IPS DF 19.7 (cell line): ENCODE measurements at regions not wholly inside any gene's neighbourhood (a gene's known extent, or its start where the extent isn't known, plus 50 kb on each side); places are given as distances from the start of the nearest gene placed in this dataset.
"Not testable (repeated sequence)": the region's sequence is repeated elsewhere in the genome, so short reads cannot be mapped to it uniquely, and the experiment has no call there.

Experiments
- DNase-seq: peaks from one replicate; pipeline ENCODE4 v3.0.0-alpha.2; 2013; ENCODE audit warnings: low read depth, low spot score

DNA sequence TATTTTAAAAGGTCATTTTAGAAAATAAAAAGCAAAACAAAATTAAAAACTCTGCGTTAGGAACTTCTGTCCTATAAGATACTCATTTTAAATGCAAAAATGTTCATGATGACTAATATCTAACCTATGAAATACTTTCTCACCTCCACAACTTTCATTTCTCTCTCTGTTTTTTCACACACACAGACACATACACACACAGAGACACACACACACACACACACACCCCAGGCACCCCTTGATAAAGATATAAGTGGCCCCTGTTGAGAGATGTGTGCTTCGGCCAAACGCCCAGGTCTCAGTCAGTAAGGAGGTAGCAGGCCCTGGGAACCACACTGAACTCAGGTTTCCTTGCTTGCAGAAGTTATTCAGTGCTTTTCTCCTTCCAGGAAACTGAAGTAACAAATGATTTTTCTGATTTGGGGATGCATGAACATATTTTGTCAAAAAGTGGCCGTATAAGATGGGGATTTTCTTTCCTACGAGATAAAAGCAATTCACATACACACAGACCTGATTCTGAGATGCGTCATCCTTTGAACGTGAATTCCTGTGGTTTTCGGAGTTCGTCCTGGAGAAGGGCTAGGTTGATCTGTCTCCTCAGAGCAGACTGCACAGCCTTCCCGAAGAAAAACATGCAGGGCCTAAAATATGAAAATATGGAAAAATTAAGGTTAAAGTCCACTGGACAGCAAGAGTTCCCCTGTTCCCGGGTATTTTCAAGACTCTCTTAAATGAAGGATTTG, 306.8 kb upstream of the FOXQ1 start:
- no peak for DNase-seq

DNA sequence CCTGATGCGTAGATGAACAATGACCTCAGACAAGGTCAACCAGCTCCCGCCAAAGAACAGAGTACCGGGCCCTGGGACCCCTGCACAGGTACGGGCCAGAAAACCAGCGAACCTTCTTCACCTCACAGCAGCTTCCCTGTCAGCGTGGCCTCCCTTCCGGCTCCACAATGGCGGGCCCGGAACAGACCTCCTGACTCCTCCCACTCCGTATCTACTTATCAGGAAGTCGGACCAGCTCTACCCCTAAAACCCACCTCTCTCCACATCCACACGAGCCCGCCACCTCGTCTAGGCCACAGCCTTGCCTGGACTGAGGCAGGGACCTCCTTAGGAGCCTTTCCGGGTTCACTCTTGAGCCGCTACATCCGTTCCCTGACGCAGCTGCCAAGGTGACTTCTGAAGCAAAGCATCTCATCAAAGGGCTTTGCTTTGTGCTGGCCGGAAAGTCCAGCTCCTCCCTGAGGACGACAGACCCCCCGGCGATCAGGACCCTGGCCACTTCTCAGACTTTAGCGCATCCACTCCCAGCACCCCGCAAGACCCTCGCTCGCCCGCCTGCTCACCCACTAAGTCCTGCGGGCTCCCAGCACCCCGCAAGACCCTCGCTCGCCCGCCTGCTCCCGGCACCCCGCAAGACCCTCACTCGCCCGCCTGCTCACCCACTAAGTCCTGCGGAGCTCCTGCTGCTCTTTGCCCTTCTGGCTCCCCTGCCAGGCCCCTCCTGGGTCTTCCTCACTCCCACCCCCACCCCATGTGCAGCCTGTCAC, 308.3 kb upstream of the FOXQ1 start:
- no peak for DNase-seq

DNA sequence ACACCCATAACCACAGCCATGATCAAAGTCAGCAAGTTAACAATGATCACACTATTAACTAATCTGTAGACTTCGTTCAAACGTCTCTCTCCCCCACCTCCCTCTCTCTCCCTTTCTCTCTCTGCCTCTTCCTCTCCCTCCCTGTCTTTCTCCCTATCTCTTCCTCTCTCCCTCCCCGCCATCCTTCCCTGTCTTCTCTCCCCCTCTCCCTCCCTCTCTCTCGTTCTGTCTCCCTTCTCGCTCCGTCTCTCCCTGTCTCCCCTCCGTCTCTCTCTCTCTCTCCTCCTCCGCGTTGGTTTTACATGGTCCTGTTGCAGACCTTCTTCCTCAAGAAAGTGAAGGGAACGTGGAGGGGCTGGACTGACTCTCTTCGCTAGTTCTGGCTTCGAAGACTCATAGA, 308.9 kb upstream of the FOXQ1 start:
- DNase-seq = no peak

DNA sequence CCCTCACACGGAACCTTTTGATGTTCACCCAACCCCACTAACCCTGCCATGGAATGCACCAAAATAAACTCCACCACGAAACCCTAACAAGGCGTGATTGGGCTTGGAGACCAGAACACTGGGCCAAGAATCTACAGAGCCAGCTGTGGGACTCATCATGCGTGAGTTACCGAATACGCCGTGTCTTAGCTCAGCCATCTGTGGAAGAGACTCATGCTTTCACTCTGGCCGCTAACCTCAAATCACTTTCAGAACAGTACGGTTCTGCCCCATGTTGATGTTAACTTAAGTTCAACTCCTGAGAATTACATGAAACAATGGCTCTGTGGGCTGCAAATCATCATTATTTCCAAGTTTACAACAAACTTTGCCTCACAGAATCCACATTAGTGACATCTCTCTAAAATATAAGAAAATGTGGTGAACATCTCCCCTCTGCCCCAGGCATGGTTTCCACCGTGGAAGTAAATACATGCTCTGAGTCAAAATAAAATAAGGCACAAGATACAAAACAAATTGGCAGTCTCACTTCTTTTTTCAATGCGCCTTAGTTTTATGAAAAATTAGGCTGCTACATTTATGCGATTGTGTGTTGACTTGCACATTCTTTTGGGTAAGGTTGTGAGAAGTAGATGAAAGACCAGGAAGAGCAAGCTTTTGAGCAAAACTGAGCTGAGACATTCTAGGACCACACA, 308.9 kb upstream of the EXOC2 start:
- no peak for DNase-seq

DNA sequence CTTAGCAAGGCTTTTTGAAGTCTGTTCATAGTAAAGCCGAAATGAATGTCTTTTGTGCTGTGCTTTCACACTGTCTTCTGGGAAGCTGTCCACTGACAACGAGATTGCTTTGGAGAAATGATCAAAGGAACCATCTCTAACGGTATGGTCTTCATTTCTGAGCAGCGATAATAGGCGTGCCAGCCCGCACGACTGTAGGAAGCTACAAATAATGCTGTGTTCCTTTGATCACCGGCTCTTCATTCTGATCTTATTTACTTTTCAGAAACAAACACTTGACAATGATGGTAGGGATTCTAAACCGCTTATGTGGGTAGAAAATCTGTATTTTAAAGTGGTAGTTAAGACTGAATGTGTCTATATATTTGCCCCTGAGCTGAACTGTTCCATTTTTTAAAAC, 306.6 kb upstream of the EXOC2 start:
- DNase-seq = no peak

DNA sequence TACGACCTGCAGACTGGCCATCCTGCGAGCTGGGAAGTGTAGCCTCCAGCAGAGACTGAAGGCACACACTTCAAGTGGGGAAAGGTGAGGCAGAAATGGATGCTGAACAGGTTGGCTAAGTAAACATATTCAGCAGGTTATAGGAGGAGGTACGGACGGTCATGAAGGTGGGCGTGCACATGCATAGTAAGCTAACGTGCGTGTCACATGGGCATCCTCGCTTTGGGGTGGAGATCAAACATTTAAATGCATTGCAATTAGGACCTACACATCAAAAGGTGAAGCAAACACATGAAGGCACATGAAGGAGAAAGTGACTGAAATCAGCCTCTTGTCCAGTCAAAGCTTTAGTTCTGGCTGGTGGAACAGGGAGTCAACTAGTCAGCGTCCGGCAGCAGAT, 305.6 kb upstream of the EXOC2 start:
- no peak for DNase-seq

DNA sequence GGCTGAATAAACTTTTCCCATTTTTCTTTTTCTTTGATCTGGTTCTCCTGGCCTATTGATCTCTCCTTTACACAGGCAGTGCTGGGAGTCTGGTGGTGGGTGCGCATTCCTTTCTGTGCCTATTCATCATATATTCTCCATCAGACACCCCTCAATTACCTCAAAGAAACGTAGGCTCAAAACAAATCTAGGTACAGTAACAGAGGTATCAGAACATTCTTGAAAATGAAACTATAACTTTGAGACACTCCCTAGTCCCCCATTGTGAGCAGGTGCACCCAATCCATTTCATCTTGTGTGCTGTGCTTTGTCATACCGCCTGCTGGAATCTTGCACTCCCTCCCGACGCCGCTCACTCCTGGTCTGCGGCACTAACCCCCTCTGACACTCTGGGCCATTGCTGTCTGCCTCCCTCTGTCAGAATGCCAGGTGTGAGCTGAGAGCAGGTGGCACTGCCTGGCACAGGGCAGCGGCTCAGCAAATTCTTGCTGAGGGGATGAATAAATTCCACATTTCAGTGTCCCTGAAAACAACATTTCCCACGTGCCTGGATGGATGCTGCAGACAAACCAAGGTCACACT, 303.4 kb upstream of the EXOC2 start:
- DNase-seq = no peak

DNA sequence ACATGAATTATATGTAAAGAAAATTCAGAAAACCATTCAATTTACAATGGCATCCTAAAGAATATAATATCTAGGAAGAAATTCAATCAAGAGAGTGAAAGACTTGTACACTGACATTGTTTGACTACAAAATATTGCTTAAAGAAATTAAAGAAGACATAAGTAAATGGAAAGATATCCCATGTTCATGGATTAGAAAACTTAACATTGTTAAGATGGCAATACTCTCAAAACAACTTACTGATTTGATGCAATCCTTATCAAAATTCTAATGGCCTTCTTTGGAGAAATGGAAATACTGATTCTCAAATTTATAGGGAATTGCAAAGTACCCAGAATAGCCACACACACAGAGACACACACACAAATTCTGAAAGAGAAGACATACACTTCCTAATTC, 298.3 kb upstream of the EXOC2 start:
- DNase-seq = no peak

DNA sequence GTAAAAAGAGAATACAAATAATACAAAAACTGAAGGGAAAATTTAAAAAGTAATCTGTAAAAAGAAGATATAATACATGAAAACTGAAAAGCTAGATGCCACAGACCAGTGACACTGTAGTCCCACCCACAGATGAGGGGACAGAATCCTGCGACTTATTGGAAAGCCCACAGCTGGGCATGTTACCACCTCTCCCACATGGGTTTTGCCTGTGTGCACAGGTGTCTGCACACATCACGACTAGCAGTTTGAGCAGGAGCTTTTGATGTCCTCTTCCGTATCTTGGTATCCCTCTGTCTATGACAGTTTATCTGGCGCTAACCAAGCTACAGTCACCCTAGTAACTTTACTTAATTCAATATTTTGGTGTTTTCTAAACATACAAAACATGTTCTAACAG, 291.1 kb upstream of the EXOC2 start:
- no peak for DNase-seq

DNA sequence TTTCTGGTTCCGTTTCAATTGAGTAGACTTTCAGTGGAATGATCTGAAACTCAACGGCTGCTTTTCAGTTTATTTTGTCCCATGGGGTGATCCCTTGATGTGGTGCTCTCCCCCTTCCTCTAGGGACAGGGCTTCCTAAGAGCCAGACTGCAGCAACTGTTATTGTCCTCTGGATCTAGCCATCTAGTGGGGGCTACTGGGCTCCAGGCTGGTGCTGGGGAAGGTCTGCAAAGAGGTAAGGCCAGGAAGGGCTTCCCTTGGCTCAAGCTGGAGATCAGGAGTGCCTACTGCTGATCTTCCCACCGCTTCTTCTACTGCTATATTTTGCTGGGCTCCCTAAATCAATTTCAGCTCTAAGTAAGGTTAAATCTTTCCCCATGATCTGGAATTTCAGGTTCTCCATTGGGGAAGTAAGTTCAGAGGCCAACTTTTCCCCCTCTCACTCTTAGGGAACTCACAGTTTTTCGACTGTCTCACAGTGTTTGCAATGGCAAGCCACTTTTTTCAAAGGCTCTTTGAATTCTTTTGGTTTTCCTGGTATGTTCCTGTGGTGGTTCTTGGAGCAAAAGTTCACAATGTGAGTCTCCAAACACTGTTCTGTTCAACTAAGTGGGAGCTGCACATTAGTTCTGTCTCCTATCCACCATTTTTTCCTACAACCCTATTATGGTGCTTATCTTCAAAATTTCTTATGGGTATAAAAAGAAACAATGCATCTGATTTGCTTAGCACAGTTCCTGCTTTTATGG, 286.2 kb upstream of the EXOC2 start:
- no peak for DNase-seq

DNA sequence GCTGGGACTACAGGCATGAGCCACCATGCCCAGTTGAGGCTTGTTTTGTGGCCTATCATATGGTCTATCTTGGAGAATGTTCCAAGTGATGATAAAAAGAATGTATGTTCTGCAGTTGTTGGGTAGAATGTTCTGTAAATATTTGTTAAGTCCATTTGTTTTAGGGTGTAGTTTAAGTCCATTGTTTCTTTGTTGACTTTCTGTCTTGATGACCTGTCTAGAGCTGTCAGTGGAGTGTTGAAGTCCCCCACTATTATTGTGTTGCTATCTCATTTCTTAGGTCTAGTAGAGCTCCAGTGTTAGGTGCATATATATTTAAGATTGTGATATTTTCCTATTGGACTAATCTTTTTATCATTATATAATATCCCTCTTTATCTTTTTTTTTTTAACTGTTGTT, 284.3 kb upstream of the EXOC2 start:
- not testable (repeated sequence) for DNase-seq

DNA sequence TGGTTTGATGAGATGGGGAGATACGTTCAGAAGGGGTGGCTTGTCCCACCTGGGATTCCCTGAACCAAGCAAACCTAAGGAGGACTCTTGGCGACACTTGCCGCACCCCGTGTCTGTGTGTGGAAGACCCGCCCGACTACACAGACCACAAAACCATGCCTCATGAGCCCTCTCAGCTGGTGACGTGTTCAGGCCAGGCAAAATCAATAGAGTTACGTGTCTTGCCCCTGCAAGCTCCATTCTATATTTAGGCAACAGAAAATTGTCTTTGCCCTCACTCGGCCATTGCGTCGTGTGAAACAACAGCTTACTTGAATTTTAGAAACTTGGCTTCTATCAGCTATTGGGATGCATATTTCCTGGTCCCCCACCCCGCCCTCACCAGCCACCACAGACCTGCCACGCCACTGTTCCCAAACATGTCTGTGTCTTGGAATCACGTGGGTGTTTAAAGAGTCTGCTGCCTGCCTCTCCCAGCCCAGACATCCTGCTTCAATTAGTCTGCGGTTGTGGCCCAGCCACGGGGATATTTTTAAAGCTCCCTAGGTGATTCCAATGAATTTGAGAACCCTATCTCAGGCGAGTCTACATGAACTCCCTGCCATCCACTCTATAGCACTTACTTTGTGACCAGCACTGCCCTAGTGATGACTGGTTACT, 279.2 kb upstream of the EXOC2 start:
- no peak for DNase-seq

DNA sequence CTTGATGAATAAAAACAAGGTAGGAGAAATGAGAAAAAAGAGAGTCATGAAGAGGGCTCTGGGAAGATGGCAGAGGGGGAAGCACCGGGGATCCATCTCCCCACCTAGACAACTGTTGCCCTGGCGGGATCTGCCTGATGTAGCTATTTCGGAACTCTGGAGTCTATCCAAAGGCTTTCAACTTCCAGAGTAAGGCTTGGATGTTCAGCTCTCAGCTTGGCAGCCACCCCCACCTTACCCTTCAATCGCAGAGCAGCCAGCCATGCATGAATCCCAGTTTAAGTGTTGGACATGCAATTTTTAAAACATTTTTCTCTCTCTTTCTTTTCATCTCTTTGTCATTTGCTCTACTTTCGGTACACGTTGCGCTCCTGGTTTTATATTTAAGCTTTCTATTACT, 275.9 kb upstream of the EXOC2 start:
- no peak for DNase-seq

DNA sequence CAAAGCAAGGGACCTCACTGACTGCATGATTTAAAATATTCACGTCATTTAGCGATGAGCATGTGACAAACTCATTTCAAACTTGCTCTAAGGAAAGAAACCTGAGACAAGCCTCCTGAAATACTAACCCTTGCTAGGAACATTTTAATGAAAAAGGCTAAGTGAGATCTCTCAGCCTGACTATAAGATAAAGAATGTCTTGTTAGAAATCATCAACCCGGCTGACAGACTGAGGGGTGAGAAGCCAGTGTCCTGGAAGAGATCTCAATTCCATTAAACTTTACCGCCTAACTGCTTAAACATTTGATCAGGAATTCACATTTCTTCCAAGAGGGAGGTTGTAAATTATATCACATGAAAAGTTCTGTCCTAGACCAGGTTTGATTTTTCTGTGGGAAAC, 274.8 kb upstream of the EXOC2 start:
- no peak for DNase-seq

DNA sequence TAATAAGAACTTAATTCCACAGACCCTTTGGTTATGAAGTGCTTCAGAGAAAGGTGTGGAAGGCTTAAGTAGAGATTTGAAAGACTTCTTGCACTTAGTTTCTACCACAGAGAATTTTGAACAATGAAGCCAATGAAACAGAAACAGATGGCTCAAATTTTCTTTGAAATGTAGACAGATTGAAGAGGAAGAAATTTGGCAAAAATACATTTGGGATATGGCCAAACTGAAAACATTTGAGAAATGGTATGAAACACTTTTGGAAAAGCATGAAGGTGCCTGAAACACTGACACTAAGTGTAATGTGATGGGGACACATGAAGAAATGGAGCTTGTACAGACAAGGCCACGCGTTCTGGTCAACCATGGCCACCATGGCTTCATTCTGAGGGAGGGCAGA, 272.4 kb upstream of the EXOC2 start:
- no peak for DNase-seq

DNA sequence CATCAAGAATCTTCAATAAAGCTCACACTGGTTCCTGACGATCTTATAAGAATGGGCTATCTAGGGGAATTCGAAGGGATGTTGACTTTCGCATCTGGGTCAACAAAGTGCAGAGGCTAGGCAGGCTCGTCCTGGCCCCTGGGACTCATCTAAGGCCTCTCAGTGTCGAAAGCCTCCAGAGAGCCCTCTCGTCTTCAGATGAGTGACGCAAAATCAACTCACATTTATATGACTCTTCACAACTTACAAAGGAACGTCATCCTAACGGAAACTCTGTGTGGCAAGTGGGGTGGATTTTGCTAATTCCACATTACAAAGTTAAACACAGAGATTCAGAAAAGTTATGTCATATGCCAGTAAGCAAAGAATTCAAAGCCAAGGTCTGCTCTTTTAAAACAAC, 270.5 kb upstream of the EXOC2 start:
- no peak for DNase-seq

DNA sequence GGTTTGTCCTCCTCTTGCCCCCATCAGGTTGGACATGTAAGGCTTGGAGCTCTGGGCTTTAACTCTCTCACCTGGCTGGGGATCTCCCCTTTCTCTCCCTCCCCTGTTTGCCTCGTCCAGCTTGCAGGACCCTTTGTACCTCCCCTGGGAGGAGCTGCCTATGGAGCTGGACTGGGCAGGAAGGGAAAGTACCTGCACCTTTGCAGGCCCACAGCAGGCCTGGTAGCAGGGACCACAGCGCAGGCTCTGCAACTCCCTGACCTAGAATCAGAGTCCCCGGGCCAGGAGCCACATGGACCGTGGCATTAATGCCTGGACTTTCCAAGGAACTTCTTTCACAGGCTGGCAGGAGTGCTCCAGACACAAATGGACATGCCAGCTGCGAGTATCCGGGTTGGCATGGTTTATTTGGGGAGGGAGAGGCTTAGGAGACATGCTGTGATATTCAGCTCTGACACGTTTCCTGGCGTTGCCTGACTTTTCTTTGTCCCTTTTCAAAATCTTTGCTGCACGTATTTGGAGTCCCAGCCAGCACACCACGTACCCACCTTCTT, 268.5 kb upstream of the EXOC2 start:
- DNase-seq = no peak

DNA sequence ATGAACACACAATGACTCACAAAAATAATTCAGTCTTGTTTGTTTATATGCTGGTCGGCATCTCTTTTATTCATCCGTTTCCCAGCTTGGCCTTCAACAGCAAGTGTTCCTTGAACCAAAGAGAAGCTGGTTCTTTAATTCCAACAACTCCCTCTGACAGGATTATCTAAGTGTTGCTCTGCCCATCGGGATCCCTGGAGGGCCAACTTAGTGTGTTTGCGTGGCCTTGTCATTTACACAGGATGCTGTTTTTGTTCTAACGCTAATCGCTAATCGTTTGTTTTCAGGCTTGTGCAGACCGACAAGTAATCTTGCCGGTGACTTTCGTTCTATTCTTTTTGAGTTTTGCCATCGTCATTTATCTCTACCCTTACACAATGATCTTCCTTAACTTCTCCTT, 267.4 kb upstream of the EXOC2 start:
- no peak for DNase-seq

DNA sequence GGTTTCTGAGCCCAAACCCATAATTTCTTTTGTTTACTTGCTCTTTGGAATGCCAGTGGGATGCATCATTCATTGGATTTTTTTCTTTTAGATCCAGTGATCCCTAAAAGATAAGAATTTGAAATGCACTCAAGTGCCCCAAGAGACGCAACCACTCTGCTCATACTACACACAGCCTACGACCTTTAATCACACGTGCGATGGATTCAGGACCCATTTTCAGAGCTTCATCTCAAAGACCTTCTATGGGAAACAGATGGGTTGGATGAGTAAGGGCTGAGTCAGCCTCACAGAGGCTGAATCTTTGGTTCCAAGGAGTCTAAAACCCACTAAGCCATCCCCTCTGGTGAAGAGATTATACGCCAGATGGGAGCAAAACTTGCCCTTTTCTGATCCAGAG, 265.5 kb upstream of the EXOC2 start:
- no peak for DNase-seq

DNA sequence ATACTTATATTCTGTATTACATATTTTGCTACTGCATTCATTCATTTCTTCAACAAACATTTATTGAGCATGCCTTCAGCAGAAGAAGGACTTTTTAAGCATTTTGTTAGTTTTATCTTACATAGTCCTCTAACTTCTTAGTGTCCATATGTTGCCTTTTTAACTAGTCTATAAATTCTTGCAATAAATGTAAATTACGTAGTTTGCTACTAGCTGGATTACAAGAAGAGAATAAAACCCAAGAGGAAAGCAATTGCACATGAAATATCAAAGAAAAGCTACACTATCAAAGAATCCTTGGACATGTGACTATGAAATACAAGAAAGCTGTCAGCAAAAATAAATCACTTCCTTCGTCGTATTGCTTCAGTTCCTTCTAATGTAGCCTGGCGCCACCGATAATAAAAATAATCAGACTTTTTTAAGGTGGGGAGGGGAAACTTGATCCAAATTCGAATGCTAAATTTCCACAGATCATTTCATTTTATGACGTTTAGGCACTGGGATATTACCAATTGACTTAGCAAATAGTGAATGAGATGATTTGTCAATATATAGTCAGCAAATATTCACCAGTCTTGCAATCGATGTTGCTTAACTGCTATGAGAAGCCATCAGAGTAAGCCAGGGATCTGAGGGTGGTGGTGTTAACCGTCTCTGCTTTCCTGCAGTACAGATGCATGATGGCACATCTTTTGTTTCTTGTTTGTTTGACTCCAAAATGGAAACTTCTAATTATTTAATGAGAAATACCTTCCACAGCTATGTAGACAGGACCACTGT, 258.7 kb upstream of the EXOC2 start:
- DNase-seq = no peak
